Hepatocyte (in vitro differentiated cells): ENCODE measurements at regions not wholly inside any gene's neighbourhood (a gene's known extent, or its start where the extent isn't known, plus 50 kb on each side); places are given as distances from the start of the nearest gene placed in this dataset.

Experiments
- CTCF ChIP-seq: fragments of 200-600 bp; sonication (generic); IDR thresholded peaks from 2 replicates; pipeline ENCODE4 v1.5.1; 2016; ENCODE audit warnings: antibody characterized with exemption, mild to moderate bottlenecking; ENCODE audit not compliant: poor library complexity
- EZH2phosphoT487 ChIP-seq: fragments of 200-600 bp; sonication (generic); IDR thresholded peaks from one replicate; pipeline ENCODE4 v1.6.1; 2018; ENCODE audit warnings: antibody characterized with exemption, mild to moderate bottlenecking, low read depth, moderate library complexity; ENCODE audit not compliant: unreplicated experiment, severe bottlenecking

- TF ChIP-seq CTCF (no peak), EZH2phosphoT487 (no peak)
Observed at GRCh38 chr4:83858131-83858530, 322.2 kb downstream of the GPAT3 start.
